Thymus (tissue), 11 donors: ENCODE measurements at regions not wholly inside any gene's neighbourhood (a gene's known extent, or its start where the extent isn't known, plus 50 kb on each side); places are given as distances from the start of the nearest gene placed in this dataset.
A peak's percentile ranks its signal among the peaks of the same experiment; 100 is the strongest.

Experiments
- DNase-seq, 9 donors: peaks; one replicate each; pipeline ENCODE4 v3.0.0-alpha.2; 2013; ENCODE audit warnings: low spot score in 9 of 9, low read depth in 6 of 9, missing footprints in 1 of 9
- H3K27ac ChIP-seq, 2 donors: one replicate each; pipeline ENCODE4 v1.5.1; 2013; ENCODE audit warnings: control low read depth in 1 of 2, low read depth in 1 of 2, low read length in 1 of 2, mild to moderate bottlenecking in 1 of 2, moderate library complexity in 1 of 2
- H3K27me3 ChIP-seq, 2 donors: one replicate each; pipeline ENCODE4 v1.5.1; 2013; ENCODE audit warnings: low read length in 1 of 2; ENCODE audit not compliant: control insufficient read depth in 2 of 2, insufficient read depth in 1 of 2
- H3K36me3 ChIP-seq, 2 donors: one replicate each; pipeline ENCODE4 v1.5.1; 2013; ENCODE audit warnings: low read length in 1 of 2, mild to moderate bottlenecking in 1 of 2, moderate library complexity in 1 of 2; ENCODE audit not compliant: control insufficient read depth in 2 of 2, insufficient read depth in 2 of 2
- H3K4me1 ChIP-seq, 2 donors: one replicate each; pipeline ENCODE4 v1.5.1; 2013; ENCODE audit warnings: low read length in 2 of 2; ENCODE audit not compliant: control insufficient read depth in 2 of 2, insufficient read depth in 2 of 2
- H3K4me3 ChIP-seq, 2 donors: one replicate each; pipeline ENCODE4 v1.5.1; 2013; ENCODE audit warnings: low read length in 2 of 2, control low read depth in 1 of 2, mild to moderate bottlenecking in 1 of 2
- H3K9me3 ChIP-seq, 2 donors: one replicate each; pipeline ENCODE4 v1.5.1; 2013; ENCODE audit warnings: low read length in 1 of 2, mild to moderate bottlenecking in 1 of 2; ENCODE audit not compliant: control insufficient read depth in 2 of 2, insufficient read depth in 1 of 2
- WGBS: extraction: QIAGEN DNeasy Blood & Tissue Kit; methylation state at CpG from one replicate; pipeline ENCODE4 v1.1.7; 2013; 5-methylcytosine and 5-hydroxymethylcytosine counted together
- donor health status: healthy.

DNA sequence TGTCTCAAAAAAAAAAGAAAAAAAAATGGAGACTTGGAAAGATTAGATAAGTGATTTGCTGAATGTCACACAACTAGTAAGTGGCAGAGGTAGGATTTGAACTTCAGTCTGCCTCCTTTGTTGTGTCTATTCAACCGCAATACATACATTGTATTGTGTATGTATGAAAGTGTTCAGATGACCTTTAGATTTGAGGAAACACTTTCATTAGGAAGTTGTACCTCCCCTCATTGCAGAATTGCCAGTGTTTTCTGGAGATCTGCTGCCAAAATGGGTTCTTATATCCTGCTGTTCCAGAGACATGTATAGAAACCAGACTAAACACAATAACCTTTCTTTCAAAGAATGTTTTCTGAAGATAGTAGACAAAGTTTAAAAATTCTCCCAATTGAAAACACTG lies 247.4 kb upstream of the TBL1XR1 start:
- H3K4me3 ChIP-seq, result no peak overlapping the region
- H3K9me3 ChIP-seq, result no peaks in the 10 kb centered on the region
- no peak for DNase-seq
- H3K4me1 ChIP-seq, result peaks cover 0 to 7% of the 10 kb centered on the region in 2 donors
- WGBS, result 99% methylated on average over 1 of the region's 1 CpG
- H3K36me3 ChIP-seq, result no peaks in the 10 kb centered on the region
- no peaks in the 10 kb centered on the region for H3K27me3 ChIP-seq
- no peak overlapping the region for H3K27ac ChIP-seq

DNA sequence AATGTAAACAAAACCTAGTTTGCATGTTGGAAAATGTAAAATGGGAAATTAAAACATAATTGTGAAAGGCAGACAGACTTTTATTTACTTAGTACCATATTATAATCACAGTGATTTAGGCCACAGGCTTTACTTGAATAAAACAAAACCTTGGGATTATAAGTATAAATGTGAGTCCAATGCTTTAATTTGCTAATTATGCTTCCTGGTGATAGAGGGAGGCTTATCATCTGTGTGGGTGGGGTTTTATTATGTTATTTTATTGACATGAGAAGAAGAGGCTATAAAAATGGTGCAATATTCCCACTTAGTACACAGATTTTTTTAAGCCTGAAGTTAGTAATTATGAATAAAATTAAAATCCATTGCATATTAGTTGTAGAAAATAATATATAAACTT lies 248.3 kb upstream of the TBL1XR1 start:
- H3K9me3 ChIP-seq, result no peaks in the 10 kb centered on the region
- H3K4me3 ChIP-seq, result no peak overlapping the region
- H3K4me1 ChIP-seq, result peaks cover 0 to 8% of the 10 kb centered on the region in 2 donors
- no peak overlapping the region for H3K27ac ChIP-seq
- H3K27me3 ChIP-seq, result no peaks in the 10 kb centered on the region
- H3K36me3 ChIP-seq, result no peaks in the 10 kb centered on the region
- DNase-seq, result no peak

DNA sequence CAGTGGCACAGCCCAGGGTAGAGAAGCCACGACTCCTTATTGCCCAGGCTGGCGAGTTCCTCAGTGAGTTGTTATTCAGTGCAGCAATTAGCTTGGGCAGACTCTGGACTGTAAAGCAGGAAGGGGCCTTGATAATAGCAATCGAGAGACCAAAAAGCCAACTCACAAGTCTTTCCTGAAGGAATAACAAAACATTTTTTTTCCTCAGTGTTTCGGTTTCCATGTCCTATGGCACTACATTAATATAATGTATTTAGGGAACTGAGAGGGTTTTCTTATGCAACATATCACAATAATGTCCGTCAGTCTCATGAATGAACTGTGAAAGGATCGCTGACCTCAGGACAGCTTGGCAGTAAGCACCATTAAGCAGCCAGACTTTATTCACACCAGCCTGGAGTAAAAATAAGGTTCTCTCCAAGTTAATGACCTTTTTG lies 248.9 kb upstream of the TBL1XR1 start:
- DNase-seq, result no peak
- no peaks in the 10 kb centered on the region for H3K9me3 ChIP-seq
- no peaks in the 10 kb centered on the region for H3K27me3 ChIP-seq
- WGBS, result 95% methylated on average over 6 of the region's 6 CpGs
- no peak overlapping the region for H3K4me3 ChIP-seq
- H3K27ac ChIP-seq, result no peak overlapping the region
- H3K4me1 ChIP-seq, result peaks cover 0 to 8% of the 10 kb centered on the region in 2 donors
- no peaks in the 10 kb centered on the region for H3K36me3 ChIP-seq

DNA sequence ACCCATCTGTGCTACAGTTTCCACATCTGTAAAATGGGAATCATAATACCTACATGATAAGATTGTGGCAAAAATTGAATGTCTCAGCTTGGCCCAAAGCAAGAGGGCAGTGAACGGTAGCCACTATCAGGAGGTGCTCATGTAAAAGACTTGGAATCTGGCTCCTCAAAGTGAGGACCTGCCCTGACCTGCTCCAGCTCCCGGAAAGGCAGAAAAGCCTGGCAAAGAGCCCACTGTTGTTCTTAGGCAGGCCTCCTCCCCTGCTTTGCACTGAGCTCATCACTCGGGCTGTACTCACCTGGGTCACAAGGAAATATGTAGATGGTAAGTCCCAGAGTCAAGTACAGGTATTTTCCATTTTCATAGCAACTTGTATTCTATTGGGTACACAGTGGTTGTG lies 250.7 kb upstream of the TBL1XR1 start:
- Histone ChIP-seq H3K4me1 (peaks cover 0 to 5% of the 10 kb centered on the region in 2 donors), H3K9me3 (no peaks in the 10 kb centered on the region), H3K4me3 (no peak overlapping the region), H3K27me3 (no peaks in the 10 kb centered on the region), H3K36me3 (no peaks in the 10 kb centered on the region), H3K27ac (no peak overlapping the region)
- WGBS, result 96% methylated on average over 3 of the region's 3 CpGs
- no peak for DNase-seq

DNA sequence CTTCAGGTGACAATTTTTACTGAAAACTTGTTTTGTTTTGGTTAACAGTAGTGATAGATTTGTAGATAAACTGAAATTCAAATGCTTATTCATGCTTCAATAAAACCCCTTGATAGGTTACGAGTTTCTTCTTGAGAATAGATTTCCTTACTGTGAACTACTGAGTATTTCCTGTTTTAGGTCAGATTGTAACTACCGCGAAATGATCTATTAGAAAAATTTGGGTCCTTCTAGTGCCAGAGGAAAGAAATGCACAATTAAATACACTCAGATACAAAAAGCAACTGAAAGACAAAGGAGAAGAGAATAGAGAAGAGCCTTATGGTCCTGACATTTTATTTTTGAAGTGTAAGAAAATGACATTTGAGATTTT lies 251.7 kb upstream of the TBL1XR1 start:
- Histone ChIP-seq H3K4me1 (peaks cover 0 to 5% of the 10 kb centered on the region in 2 donors), H3K4me3 (no peak overlapping the region), H3K36me3 (no peaks in the 10 kb centered on the region), H3K9me3 (no peaks in the 10 kb centered on the region), H3K27me3 (no peaks in the 10 kb centered on the region), H3K27ac (no peak overlapping the region)
- DNase-seq, result peak in 1 of 9 donors; percentile 6
- WGBS, result 54% methylated on average over 3 of the region's 3 CpGs

DNA sequence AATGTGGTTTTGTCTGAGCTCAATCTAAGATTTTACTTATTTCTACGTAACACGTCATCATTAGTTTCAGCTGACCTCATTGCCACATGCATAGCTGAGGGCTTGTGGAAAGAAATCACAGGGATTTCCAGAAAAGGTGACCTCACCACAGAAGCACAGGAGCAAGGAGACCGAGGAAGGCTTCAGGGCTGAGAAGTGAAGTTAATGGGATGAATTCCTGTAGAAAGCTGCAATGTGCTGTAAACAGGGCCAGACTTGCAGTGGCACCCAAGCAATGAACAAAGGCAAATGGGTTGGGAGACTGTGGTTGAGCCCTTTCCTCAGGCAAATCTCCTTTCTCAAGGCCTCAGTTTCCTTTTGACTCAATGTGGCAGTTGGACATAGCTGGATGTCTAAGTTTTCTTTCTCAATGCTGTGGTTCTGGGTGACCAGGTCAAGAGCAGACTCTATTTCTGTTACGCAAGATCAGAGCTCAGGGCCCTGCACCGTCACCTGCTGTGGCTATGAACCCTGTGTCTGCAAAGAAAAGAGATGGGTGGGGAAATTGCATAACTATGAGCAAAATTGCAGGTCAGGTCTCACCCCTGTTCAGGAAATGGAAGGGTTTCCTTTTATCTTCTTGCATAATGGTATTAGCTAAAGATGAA lies 252.2 kb upstream of the TBL1XR1 start:
- no peak overlapping the region for H3K27ac ChIP-seq

DNA sequence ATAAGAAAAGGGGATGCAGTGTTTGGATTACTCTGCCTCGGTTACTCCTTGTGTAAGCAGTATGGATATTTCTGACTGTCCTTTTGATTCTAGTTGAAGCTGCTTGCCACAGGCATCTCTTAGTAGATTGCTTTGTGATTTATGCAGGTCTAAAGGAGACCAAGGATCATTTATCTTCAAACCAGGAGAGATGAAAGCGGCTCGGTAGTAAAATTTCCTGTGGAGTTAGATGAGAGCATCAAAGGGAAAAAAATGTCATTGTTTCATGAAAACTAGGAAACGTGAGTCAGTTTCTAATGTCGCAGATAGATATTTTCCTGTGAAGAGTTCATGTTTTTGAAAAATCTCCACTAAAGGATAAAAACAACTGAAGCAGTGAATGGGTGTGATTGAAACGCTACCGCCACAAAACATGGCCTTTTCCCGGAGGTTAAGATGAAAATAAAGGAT lies 254.0 kb upstream of the TBL1XR1 start:
- Histone ChIP-seq H3K4me1 (peaks cover 0 to 5% of the 10 kb centered on the region in 2 donors), H3K4me3 (no peak overlapping the region), H3K27ac (peak overlapping the region in 1 of 2 donors; percentile 44), H3K9me3 (no peaks in the 10 kb centered on the region), H3K36me3 (no peaks in the 10 kb centered on the region), H3K27me3 (no peaks in the 10 kb centered on the region)
- 94% methylated on average over 8 of the region's 8 CpGs for WGBS
- DNase-seq, result no peak

More for the DNA sequence above, 252.2 kb upstream of the TBL1XR1 start:
- Histone ChIP-seq H3K36me3 (no peaks in the 10 kb centered on the region), H3K27me3 (no peaks in the 10 kb centered on the region), H3K9me3 (no peaks in the 10 kb centered on the region), H3K4me1 (peaks cover 0 to 5% of the 10 kb centered on the region in 2 donors), H3K4me3 (no peak overlapping the region)
- WGBS, result 92% methylated on average over 5 of the region's 5 CpGs
- DNase-seq, result peak in 1 of 9 donors; percentile 23

DNA sequence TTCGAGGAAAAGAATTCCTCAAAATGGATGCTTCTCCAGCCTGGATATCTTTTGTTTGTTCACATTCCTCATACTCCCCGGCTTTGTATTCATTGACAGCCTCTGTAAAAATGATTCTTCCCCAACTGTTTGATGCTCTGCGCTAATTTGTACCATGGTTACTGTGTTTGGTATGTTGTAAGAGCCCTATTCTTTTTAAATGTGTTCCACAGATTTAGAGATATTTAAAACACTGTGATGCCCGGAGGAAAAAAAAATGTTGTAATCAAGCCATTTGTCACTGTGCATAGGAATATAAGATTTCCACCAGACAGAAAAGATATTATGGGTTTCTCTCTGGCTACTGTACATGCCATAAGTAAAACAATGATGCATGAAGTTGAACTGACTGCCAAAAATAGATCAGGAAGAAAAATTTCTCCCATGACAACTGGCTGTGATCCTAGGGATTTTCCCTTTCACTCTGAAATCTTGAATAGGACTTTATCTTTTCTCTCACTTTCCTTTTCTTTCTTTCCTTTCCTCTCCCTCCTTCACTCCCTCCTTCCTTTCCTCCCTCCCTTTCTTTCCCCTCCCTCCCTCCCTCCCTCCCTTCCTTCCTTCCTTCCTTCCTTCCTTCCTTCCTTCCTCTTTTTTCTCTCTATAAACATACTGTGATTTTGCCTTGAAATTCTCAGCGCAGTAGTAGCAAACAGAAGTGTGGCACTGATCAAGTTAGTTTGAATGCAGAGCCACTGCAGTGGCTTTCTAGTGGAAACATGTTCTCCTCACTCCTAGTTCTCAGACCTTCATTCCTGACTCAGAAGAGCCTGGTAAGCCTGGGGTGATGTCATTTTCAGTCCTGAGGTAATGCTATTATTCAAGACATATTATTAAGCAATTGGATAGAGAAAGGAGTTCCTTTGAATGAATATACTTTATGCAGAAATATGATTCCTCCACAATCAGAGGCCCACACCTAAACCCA lies 254.9 kb upstream of the TBL1XR1 start:
- Histone ChIP-seq H3K4me1 (peaks cover 0 to 5% of the 10 kb centered on the region in 2 donors), H3K27ac (peak overlapping the region in 1 of 2 donors; percentile 39), H3K9me3 (no peaks in the 10 kb centered on the region), H3K36me3 (no peaks in the 10 kb centered on the region), H3K4me3 (no peak overlapping the region), H3K27me3 (no peaks in the 10 kb centered on the region)
- WGBS, result 92% methylated on average over 5 of the region's 5 CpGs
- no peak for DNase-seq

DNA sequence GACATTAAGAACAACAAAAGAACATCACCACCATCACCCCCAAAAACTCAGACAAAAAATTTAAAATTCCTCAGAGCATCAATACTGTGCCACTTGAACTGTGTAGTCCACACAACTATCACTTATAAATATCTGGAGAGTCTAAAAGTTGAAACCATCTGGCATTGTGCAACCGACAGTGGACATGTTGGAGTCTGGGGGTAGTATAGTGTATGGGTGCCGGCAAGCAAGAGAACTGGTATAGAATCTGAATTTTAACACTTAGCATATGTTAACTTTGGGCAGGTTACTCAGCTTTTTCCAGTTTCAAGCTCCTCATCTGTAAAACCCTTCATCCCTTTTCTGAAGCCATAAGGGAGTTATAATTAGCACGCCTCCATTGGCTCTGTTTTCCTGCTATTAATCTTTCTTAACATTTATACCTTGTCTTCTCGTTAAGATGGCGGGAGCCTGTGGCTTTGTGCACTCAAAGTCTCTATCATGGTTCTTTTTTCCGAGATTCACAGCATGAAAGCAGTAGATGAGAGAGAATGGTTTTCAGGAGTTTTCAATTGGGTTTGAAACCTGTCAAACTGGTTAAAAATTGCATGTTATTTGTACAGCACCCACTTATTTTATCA lies 255.7 kb upstream of the TBL1XR1 start:
- Histone ChIP-seq H3K27me3 (no peaks in the 10 kb centered on the region), H3K27ac (no peak overlapping the region), H3K4me1 (peaks cover 0 to 5% of the 10 kb centered on the region in 2 donors), H3K4me3 (no peak overlapping the region), H3K9me3 (peaks cover 0 to 6% of the 10 kb centered on the region in 2 donors), H3K36me3 (peaks cover 0 to 1% of the 10 kb centered on the region in 2 donors)
- no peak for DNase-seq
- WGBS, result 98% methylated on average over 6 of the region's 6 CpGs
